CD1c-positive myeloid dendritic cell (primary cell): ENCODE measurements at regions not wholly inside any gene's neighbourhood (a gene's known extent, or its start where the extent isn't known, plus 50 kb on each side); places are given as distances from the start of the nearest gene placed in this dataset.
A peak's percentile ranks its signal among the peaks of the same experiment; 100 is the strongest.
"Not testable (repeated sequence)": the region's sequence is repeated elsewhere in the genome, so short reads cannot be mapped to it uniquely, and the experiment has no call there.

ENCODE experiments used
- DNase-seq: peaks from one replicate; pipeline ENCODE4 v3.0.0-alpha.2; 2016; ENCODE audit errors: extremely low spot score

- no peak for DNase-seq
These were observed 263.2 kb upstream of the NFIA start for GRCh38 chr1:60818969-60819701.

- no peak for DNase-seq
These were observed 269.3 kb upstream of the NFIA start for GRCh38 chr1:60813071-60813470.

- no peak for DNase-seq
These were observed 273.0 kb upstream of the NFIA start for GRCh38 chr1:60809204-60809980.

GRCh38 chr1:60808676-60809075 lies 273.7 kb upstream of the NFIA start:
- no peak for DNase-seq

- DNase-seq: no peak
These were observed 279.5 kb upstream of the NFIA start for GRCh38 chr1:60802884-60803283.

GRCh38 chr1:60797351-60797750 lies 285.0 kb upstream of the NFIA start:
- no peak for DNase-seq

- no peak for DNase-seq
These were observed 291.1 kb upstream of the NFIA start for GRCh38 chr1:60791226-60791625.

GRCh38 chr1:60773099-60773498 lies 309.3 kb upstream of the NFIA start:
- DNase-seq: not testable (repeated sequence)

- no peak for DNase-seq
These were observed 313.3 kb upstream of the NFIA start for GRCh38 chr1:60769082-60769481.

GRCh38 chr1:60765204-60765603 lies 317.2 kb upstream of the NFIA start:
- peak; percentile 23 for DNase-seq

- no peak for DNase-seq
These were observed 317.9 kb upstream of the NFIA start for GRCh38 chr1:60764489-60764888.

GRCh38 chr1:60763741-60764140 lies 318.6 kb upstream of the NFIA start:
- DNase-seq: no peak

GRCh38 chr1:60762911-60763310 lies 319.4 kb upstream of the NFIA start:
- no peak for DNase-seq

GRCh38 chr1:60762176-60762575 lies 320.2 kb upstream of the NFIA start:
- DNase-seq: no peak

- no peak for DNase-seq
These were observed 323.1 kb upstream of the NFIA start for GRCh38 chr1:60759291-60759690.

GRCh38 chr1:60757485-60757884 lies 324.9 kb upstream of the NFIA start:
- no peak for DNase-seq

- no peak for DNase-seq
These were observed 329.1 kb upstream of the NFIA start for GRCh38 chr1:60753036-60753900.

GRCh38 chr1:60751306-60751705 lies 331.1 kb upstream of the NFIA start:
- no peak for DNase-seq

GRCh38 chr1:60747353-60747752 lies 335.0 kb upstream of the NFIA start:
- no peak for DNase-seq

GRCh38 chr1:60746278-60746791 lies 336.0 kb upstream of the NFIA start:
- DNase-seq: no peak

GRCh38 chr1:60745484-60745883 lies 336.9 kb upstream of the NFIA start:
- DNase-seq: no peak

GRCh38 chr1:60742339-60742738 lies 340.0 kb upstream of the NFIA start:
- DNase-seq: no peak
